ENCODE measurements at regions not wholly inside any gene's neighbourhood (a gene's known extent, or its start where the extent isn't known, plus 50 kb on each side); places are given as distances from the start of the nearest gene placed in this dataset.

- DNase-seq (ENCODE audit: extremely low spot score), result no peak
- ChIA-PET POLR2A (no interaction called here), CTCF (interaction anchor here (0.6 kb wide), 1 partner anchor 688 kb away, joined by 4 read pairs; no protein-coding TSS in a partner anchor)
- TF ChIP-seq HDGF (IDR thresholded peaks at IDR 0.05; ENCODE audit: borderline replicate concordance) (no peak), FOXM1 (IDR thresholded peaks at IDR 0.05; ENCODE audit: borderline replicate concordance) (no peak), BHLHE40 (IDR thresholded peaks at IDR 0.05; ENCODE audit: borderline replicate concordance) (no peak), ARNT (IDR thresholded peaks at IDR 0.05) (no peak), PKNOX1 (IDR thresholded peaks at IDR 0.05) (no peak), NFRKB (IDR thresholded peaks at IDR 0.05) (no peak), ELF4 (IDR thresholded peaks at IDR 0.05) (no peak), FOXA1 (IDR thresholded peaks at IDR 0.05) (no peak), TARDBP (IDR thresholded peaks at IDR 0.05) (no peak), ZNF384 (IDR thresholded peaks at IDR 0.05) (no peak), L3MBTL2 (conservative IDR thresholded peaks at IDR 0.05) (no peak), SUZ12 (IDR thresholded peaks at IDR 0.05) (no peak), CTBP1 (IDR thresholded peaks at IDR 0.05; ENCODE audit: borderline replicate concordance) (no peak), FOXK2 (IDR thresholded peaks at IDR 0.05) (no peak), LEF1 (IDR thresholded peaks at IDR 0.05; ENCODE audit: borderline replicate concordance) (no peak), SP1 (IDR thresholded peaks at IDR 0.05) (no peak)
These were observed 177.0 kb upstream of the MBNL1 start for GRCh38 chr3:152091725-152092124.

- no peak for DNase-seq (ENCODE audit: extremely low spot score)
- TF ChIP-seq FOXM1 (IDR thresholded peaks at IDR 0.05; ENCODE audit: borderline replicate concordance) (no peak), SP1 (IDR thresholded peaks at IDR 0.05) (no peak), TARDBP (IDR thresholded peaks at IDR 0.05) (no peak), ARNT (IDR thresholded peaks at IDR 0.05) (no peak), L3MBTL2 (conservative IDR thresholded peaks at IDR 0.05) (no peak), BHLHE40 (IDR thresholded peaks at IDR 0.05; ENCODE audit: borderline replicate concordance) (no peak), HDGF (IDR thresholded peaks at IDR 0.05; ENCODE audit: borderline replicate concordance) (no peak), FOXA1 (IDR thresholded peaks at IDR 0.05) (no peak), ELF4 (IDR thresholded peaks at IDR 0.05) (no peak), SUZ12 (IDR thresholded peaks at IDR 0.05) (no peak)
- ChIA-PET CTCF (no interaction called here), POLR2A (no interaction called here)
These were observed 174.8 kb upstream of the MBNL1 start for GRCh38 chr3:152093901-152094300.

- no peak for TF ChIP-seq ELF4 (IDR thresholded peaks at IDR 0.05)
- TF ChIP-seq NFRKB (IDR thresholded peaks at IDR 0.05), result no peak
- no peak for TF ChIP-seq HDGF (IDR thresholded peaks at IDR 0.05; ENCODE audit: borderline replicate concordance)
- no peak for TF ChIP-seq FOXK2 (IDR thresholded peaks at IDR 0.05)
- no peak for TF ChIP-seq SUZ12 (IDR thresholded peaks at IDR 0.05)
- TF ChIP-seq TARDBP (IDR thresholded peaks at IDR 0.05), result no peak
- no peak for TF ChIP-seq FOXA1 (IDR thresholded peaks at IDR 0.05)
- TF ChIP-seq BHLHE40 (IDR thresholded peaks at IDR 0.05; ENCODE audit: borderline replicate concordance), result no peak
- no peak for TF ChIP-seq L3MBTL2 (conservative IDR thresholded peaks at IDR 0.05)
- no peak for TF ChIP-seq LEF1 (IDR thresholded peaks at IDR 0.05; ENCODE audit: borderline replicate concordance)
- no peak for TF ChIP-seq ARNT (IDR thresholded peaks at IDR 0.05)
- no peak for TF ChIP-seq SP1 (IDR thresholded peaks at IDR 0.05)
- TF ChIP-seq CTBP1 (IDR thresholded peaks at IDR 0.05; ENCODE audit: borderline replicate concordance), result no peak
- no peak for TF ChIP-seq ZNF384 (IDR thresholded peaks at IDR 0.05)
- POLR2A ChIA-PET, result no interaction called here
- DNase-seq (ENCODE audit: extremely low spot score), result no peak
- CTCF ChIA-PET, result no interaction called here
These were observed 174.3 kb upstream of the MBNL1 start for GRCh38 chr3:152094406-152094805.

GRCh38 chr3:152095472-152095871, 173.3 kb upstream of the MBNL1 start:
- no peak for TF ChIP-seq NFRKB (IDR thresholded peaks at IDR 0.05)
- no peak for TF ChIP-seq ELF4 (IDR thresholded peaks at IDR 0.05)
- no peak for TF ChIP-seq LEF1 (IDR thresholded peaks at IDR 0.05; ENCODE audit: borderline replicate concordance)
- no peak for TF ChIP-seq SUZ12 (IDR thresholded peaks at IDR 0.05)
- TF ChIP-seq HDGF (IDR thresholded peaks at IDR 0.05; ENCODE audit: borderline replicate concordance), result no peak
- no peak for TF ChIP-seq FOXA1 (IDR thresholded peaks at IDR 0.05)
- TF ChIP-seq BHLHE40 (IDR thresholded peaks at IDR 0.05; ENCODE audit: borderline replicate concordance), result no peak
- no peak for TF ChIP-seq SP1 (IDR thresholded peaks at IDR 0.05)
- no peak for TF ChIP-seq FOXK2 (IDR thresholded peaks at IDR 0.05)
- no peak for TF ChIP-seq L3MBTL2 (conservative IDR thresholded peaks at IDR 0.05)
- no peak for TF ChIP-seq FOXM1 (IDR thresholded peaks at IDR 0.05; ENCODE audit: borderline replicate concordance)
- TF ChIP-seq PKNOX1 (IDR thresholded peaks at IDR 0.05), result no peak
- no peak for TF ChIP-seq ZNF384 (IDR thresholded peaks at IDR 0.05)
- TF ChIP-seq CTBP1 (IDR thresholded peaks at IDR 0.05; ENCODE audit: borderline replicate concordance), result no peak
- ChIA-PET CTCF (interaction anchor here (0.7 kb wide), 1 partner anchor 85 kb away, joined by 3 read pairs; no protein-coding TSS in a partner anchor), POLR2A (no interaction called here)
- DNase-seq (ENCODE audit: extremely low spot score), result no peak

- no peak for TF ChIP-seq L3MBTL2 (conservative IDR thresholded peaks at IDR 0.05)
- POLR2A ChIA-PET, result no interaction called here
- CTCF ChIA-PET, result no interaction called here
- DNase-seq (ENCODE audit: extremely low spot score), result no peak
These were observed 172.3 kb upstream of the MBNL1 start for GRCh38 chr3:152096280-152096906.

- POLR2A ChIA-PET, result no interaction called here
- CTCF ChIA-PET, result no interaction called here
- DNase-seq (ENCODE audit: extremely low spot score), result no peak
- TF ChIP-seq L3MBTL2 (conservative IDR thresholded peaks at IDR 0.05) (no peak), NFRKB (IDR thresholded peaks at IDR 0.05) (no peak), TARDBP (IDR thresholded peaks at IDR 0.05) (no peak), SUZ12 (IDR thresholded peaks at IDR 0.05) (no peak), HDGF (IDR thresholded peaks at IDR 0.05; ENCODE audit: borderline replicate concordance) (no peak), ARNT (IDR thresholded peaks at IDR 0.05) (no peak), SP1 (IDR thresholded peaks at IDR 0.05) (no peak), PKNOX1 (IDR thresholded peaks at IDR 0.05) (no peak), FOXM1 (IDR thresholded peaks at IDR 0.05; ENCODE audit: borderline replicate concordance) (no peak), LEF1 (IDR thresholded peaks at IDR 0.05; ENCODE audit: borderline replicate concordance) (no peak), CTBP1 (IDR thresholded peaks at IDR 0.05; ENCODE audit: borderline replicate concordance) (no peak), ZNF384 (IDR thresholded peaks at IDR 0.05) (no peak), FOXA1 (IDR thresholded peaks at IDR 0.05) (no peak), FOXK2 (IDR thresholded peaks at IDR 0.05) (no peak), ELF4 (IDR thresholded peaks at IDR 0.05) (no peak), BHLHE40 (IDR thresholded peaks at IDR 0.05; ENCODE audit: borderline replicate concordance) (no peak)
These were observed 171.6 kb upstream of the MBNL1 start for GRCh38 chr3:152097120-152097519.

Data from HEK293T (cell line).